HEK293 (cell line): ENCODE measurements at regions not wholly inside any gene's neighbourhood (a gene's known extent, or its start where the extent isn't known, plus 50 kb on each side); places are given as distances from the start of the nearest gene placed in this dataset.

ENCODE experiments used
- CTCF ChIA-PET: fragments of 350-600 bp; formaldehyde crosslinking; extraction: SDS; loops from one replicate; lab custom pipeline; 2021; ENCODE audit warnings: antibody characterized with exemption; lab: Yijun Ruan, JAX
- POLR2A ChIA-PET: fragments of 300-600 bp; formaldehyde crosslinking; extraction: SDS; loops from one replicate; lab custom pipeline; 2020; ENCODE audit warnings: antibody characterized with exemption, inconsistent platforms; lab: Yijun Ruan, JAX
- H3K27ac ChIP-seq: fragments of 200-500 bp; sonication (Bioruptor generic); 2 replicates; pipeline ENCODE4 v1.5.1; 2014; ENCODE audit warnings: low read depth, low read length, control low read depth, inconsistent platforms; ENCODE audit errors: extremely low read depth
- H3K36me3 ChIP-seq, 2 experiments: fragments of 200-500 bp in 1 of 2; sonication (Bioruptor generic) in 1 of 2; 1 replicate in 1 of 2; 2 replicates in 1 of 2; pipeline ENCODE4 v1.5.1; 2014 to 2017; ENCODE audit warnings: inconsistent platforms in 2 of 2, low read length in 2 of 2; ENCODE audit not compliant: control insufficient read depth in 2 of 2, insufficient read depth in 1 of 2
- H3K4me1 ChIP-seq: fragments of 200-500 bp; sonication (Bioruptor generic); 2 replicates; pipeline ENCODE4 v1.5.1; 2014; ENCODE audit warnings: mild to moderate bottlenecking, low read length, inconsistent platforms; ENCODE audit not compliant: control insufficient read depth, insufficient read depth
- H3K4me3 ChIP-seq: 2 replicates; pipeline ENCODE4 v1.5.1; 2011; ENCODE audit warnings: low read depth, mild to moderate bottlenecking, control low read depth, low read length, moderate library complexity
- H3K9me3 ChIP-seq: fragments of 200-500 bp; sonication (Bioruptor generic); 2 replicates; pipeline ENCODE4 v1.5.1; 2014; ENCODE audit warnings: low read depth, low read length, inconsistent platforms; ENCODE audit not compliant: control insufficient read depth, insufficient read depth
- BCL11A ChIP-seq: fragments of 450-650 bp; formaldehyde crosslinking; IDR thresholded peaks from 2 replicates; pipeline ENCODE4 v1.5.1; 2016; ENCODE audit warnings: low read depth, missing biosample characterization, missing genetic modification characterization
- PRDM1 ChIP-seq: fragments of 450-650 bp; formaldehyde crosslinking; IDR thresholded peaks from 2 replicates; pipeline ENCODE4; 2016; ENCODE audit warnings: missing biosample characterization, missing genetic modification characterization
- SP2 ChIP-seq: fragments of 450-650 bp; formaldehyde crosslinking; IDR thresholded peaks from 2 replicates; pipeline ENCODE4 v1.5.1; 2016; ENCODE audit warnings: missing biosample characterization, missing genetic modification characterization
- SP3 ChIP-seq: fragments of 450-650 bp; formaldehyde crosslinking; IDR thresholded peaks from 2 replicates; pipeline ENCODE4 v1.5.1; 2016; ENCODE audit warnings: missing biosample characterization, missing genetic modification characterization
- ZBTB17 ChIP-seq: fragments of 450-650 bp; formaldehyde crosslinking; IDR thresholded peaks from 2 replicates; pipeline ENCODE4 v1.5.1; 2016; ENCODE audit warnings: missing biosample characterization, missing genetic modification characterization
- ZBTB8A ChIP-seq: fragments of 450-650 bp; formaldehyde crosslinking; IDR thresholded peaks from 2 replicates; pipeline ENCODE4 v1.5.1; 2016; ENCODE audit warnings: missing biosample characterization, missing genetic modification characterization
- ZFP41 ChIP-seq: fragments of 450-650 bp; formaldehyde crosslinking; IDR thresholded peaks from 2 replicates; pipeline ENCODE4 v1.5.1; 2016; ENCODE audit warnings: missing biosample characterization, missing genetic modification characterization, borderline replicate concordance
- ZNF174 ChIP-seq: fragments of 450-650 bp; formaldehyde crosslinking; IDR thresholded peaks from 2 replicates; pipeline ENCODE4 v1.5.0; 2017; ENCODE audit warnings: missing biosample characterization, mild to moderate bottlenecking, missing genetic modification characterization
- ZNF391 ChIP-seq: fragments of 450-650 bp; formaldehyde crosslinking; IDR thresholded peaks from 2 replicates; pipeline ENCODE4 v1.5.1; 2016; ENCODE audit warnings: low read depth, missing biosample characterization, missing genetic modification characterization, borderline replicate concordance
- ZNF404 ChIP-seq: fragments of 450-650 bp; formaldehyde crosslinking; IDR thresholded peaks from 2 replicates; pipeline ENCODE4 v1.5.1; 2017; ENCODE audit warnings: missing biosample characterization, missing genetic modification characterization
- ZNF433 ChIP-seq: fragments of 450-650 bp; formaldehyde crosslinking; IDR thresholded peaks from 2 replicates; pipeline ENCODE4 v1.5.1; 2016; ENCODE audit warnings: missing biosample characterization, missing genetic modification characterization, low read depth
- ZNF501 ChIP-seq: fragments of 450-650 bp; formaldehyde crosslinking; IDR thresholded peaks from 2 replicates; pipeline ENCODE4 v1.5.1; 2016; ENCODE audit warnings: missing biosample characterization, missing genetic modification characterization
- ZNF560 ChIP-seq: fragments of 450-650 bp; formaldehyde crosslinking; IDR thresholded peaks from 2 replicates; pipeline ENCODE4 v1.5.1; 2017; ENCODE audit warnings: missing biosample characterization, missing genetic modification characterization, borderline replicate concordance
- ZNF677 ChIP-seq: fragments of 450-650 bp; IDR thresholded peaks from 2 replicates; pipeline ENCODE4 v1.5.0; 2018; ENCODE audit warnings: missing biosample characterization, mild to moderate bottlenecking, missing genetic modification characterization, moderate library complexity
- ZNF776 ChIP-seq: fragments of 450-650 bp; formaldehyde crosslinking; IDR thresholded peaks from 2 replicates; pipeline ENCODE4 v1.5.0; 2017; ENCODE audit warnings: missing biosample characterization, missing genetic modification characterization, borderline replicate concordance
- ZXDB ChIP-seq: fragments of 450-650 bp; formaldehyde crosslinking; IDR thresholded peaks from 2 replicates; pipeline ENCODE4 v1.5.1; 2016; ENCODE audit warnings: missing biosample characterization, missing genetic modification characterization
- TF ChIP-seq, protein P1 (sequence below): fragments of 450-650 bp; formaldehyde crosslinking; IDR thresholded peaks from 2 replicates; pipeline ENCODE4 v1.5.1; 2016; ENCODE audit warnings: missing biosample characterization, missing genetic modification characterization
- TF ChIP-seq, protein P2 (sequence below): fragments of 450-650 bp; formaldehyde crosslinking; IDR thresholded peaks from 2 replicates; pipeline ENCODE4 v1.5.1; 2016; ENCODE audit warnings: missing biosample characterization, missing genetic modification characterization
- TF ChIP-seq, protein P3 (sequence below): fragments of 450-650 bp; formaldehyde crosslinking; IDR thresholded peaks from 2 replicates; pipeline ENCODE4 v1.5.1; 2016; ENCODE audit warnings: missing biosample characterization, missing genetic modification characterization
- TF ChIP-seq, protein P4 (sequence below): IDR thresholded peaks from 2 replicates; pipeline ENCODE4 v1.6.1; 2011; ENCODE audit warnings: mild to moderate bottlenecking, low read depth, low read length, borderline replicate concordance

DNA sequence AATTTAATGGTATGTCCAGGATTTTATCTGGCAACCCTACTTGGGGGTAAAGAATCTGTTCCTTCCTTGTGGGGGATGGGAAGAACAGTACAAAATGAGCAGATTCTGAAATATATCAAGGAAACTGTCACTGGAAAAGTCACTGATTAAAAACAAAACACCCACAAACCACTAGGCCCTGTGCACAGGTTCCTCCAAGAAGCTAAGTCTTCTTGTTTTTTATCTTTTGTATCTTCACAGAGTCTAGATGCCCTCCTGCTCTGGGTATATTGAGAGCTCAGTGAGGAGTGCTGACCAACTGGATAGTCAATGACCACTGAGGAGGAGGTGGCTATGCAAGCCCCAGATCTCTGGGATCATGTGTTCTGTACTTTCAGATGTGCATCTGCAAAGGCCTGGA, 86.8 kb upstream of the ANKRD1 start:
- TF ChIP-seq ZNF433 (tag by site-specific recombination) (no peak), ZBTB8A (tag by site-specific recombination) (no peak), ZNF391 (tag by site-specific recombination) (no peak), ZNF560 (tag by site-specific recombination) (no peak), BCL11A (tag by site-specific recombination) (no peak)
- TF ChIP-seq, protein P1, sequence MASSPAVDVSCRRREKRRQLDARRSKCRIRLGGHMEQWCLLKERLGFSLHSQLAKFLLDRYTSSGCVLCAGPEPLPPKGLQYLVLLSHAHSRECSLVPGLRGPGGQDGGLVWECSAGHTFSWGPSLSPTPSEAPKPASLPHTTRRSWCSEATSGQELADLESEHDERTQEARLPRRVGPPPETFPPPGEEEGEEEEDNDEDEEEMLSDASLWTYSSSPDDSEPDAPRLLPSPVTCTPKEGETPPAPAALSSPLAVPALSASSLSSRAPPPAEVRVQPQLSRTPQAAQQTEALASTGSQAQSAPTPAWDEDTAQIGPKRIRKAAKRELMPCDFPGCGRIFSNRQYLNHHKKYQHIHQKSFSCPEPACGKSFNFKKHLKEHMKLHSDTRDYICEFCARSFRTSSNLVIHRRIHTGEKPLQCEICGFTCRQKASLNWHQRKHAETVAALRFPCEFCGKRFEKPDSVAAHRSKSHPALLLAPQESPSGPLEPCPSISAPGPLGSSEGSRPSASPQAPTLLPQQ (tag by site-specific recombination) = no peak
- TF ChIP-seq, protein P2, sequence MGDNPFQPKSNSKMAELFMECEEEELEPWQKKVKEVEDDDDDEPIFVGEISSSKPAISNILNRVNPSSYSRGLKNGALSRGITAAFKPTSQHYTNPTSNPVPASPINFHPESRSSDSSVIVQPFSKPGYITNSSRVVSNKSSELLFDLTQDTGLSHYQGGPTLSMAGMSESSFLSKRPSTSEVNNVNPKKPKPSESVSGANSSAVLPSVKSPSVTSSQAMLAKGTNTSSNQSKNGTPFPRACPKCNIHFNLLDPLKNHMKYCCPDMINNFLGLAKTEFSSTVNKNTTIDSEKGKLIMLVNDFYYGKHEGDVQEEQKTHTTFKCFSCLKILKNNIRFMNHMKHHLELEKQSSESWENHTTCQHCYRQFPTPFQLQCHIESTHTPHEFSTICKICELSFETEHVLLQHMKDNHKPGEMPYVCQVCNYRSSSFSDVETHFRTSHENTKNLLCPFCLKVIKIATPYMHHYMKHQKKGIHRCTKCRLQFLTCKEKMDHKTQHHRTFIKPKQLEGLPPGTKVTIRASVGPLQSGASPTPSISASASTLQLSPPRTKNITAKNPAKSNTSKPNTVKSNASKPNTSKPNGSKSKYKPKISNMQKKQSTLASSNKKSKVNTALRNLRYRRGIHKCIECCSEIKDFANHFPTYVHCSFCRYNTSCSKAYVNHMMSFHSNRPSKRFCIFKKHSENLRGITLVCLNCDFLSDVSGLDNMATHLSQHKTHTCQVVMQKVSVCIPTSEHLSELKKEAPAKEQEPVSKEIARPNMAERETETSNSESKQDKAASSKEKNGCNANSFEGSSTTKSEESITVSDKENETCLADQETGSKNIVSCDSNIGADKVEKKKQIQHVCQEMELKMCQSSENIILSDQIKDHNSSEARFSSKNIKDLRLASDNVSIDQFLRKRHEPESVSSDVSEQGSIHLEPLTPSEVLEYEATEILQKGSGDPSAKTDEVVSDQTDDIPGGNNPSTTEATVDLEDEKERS (tag by site-specific recombination) = no peak
- TF ChIP-seq, protein P3, sequence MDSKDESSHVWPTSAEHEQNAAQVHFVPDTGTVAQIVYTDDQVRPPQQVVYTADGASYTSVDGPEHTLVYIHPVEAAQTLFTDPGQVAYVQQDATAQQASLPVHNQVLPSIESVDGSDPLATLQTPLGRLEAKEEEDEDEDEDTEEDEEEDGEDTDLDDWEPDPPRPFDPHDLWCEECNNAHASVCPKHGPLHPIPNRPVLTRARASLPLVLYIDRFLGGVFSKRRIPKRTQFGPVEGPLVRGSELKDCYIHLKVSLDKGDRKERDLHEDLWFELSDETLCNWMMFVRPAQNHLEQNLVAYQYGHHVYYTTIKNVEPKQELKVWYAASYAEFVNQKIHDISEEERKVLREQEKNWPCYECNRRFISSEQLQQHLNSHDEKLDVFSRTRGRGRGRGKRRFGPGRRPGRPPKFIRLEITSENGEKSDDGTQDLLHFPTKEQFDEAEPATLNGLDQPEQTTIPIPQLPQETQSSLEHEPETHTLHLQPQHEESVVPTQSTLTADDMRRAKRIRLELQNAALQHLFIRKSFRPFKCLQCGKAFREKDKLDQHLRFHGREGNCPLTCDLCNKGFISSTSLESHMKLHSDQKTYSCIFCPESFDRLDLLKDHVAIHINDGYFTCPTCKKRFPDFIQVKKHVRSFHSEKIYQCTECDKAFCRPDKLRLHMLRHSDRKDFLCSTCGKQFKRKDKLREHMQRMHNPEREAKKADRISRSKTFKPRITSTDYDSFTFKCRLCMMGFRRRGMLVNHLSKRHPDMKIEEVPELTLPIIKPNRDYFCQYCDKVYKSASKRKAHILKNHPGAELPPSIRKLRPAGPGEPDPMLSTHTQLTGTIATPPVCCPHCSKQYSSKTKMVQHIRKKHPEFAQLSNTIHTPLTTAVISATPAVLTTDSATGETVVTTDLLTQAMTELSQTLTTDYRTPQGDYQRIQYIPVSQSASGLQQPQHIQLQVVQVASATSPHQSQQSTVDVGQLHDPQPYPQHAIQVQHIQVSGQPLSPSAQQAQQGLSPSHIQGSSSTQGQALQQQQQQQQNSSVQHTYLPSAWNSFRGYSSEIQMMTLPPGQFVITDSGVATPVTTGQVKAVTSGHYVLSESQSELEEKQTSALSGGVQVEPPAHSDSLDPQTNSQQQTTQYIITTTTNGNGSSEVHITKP = no peak
- TF ChIP-seq, all 188 proteins: peak for 0
- H3K4me1 ChIP-seq = no peaks in the 10 kb centered on the region
- no peaks in the 10 kb centered on the region for H3K9me3 ChIP-seq
- POLR2A ChIA-PET = interaction anchor here (0.6 kb wide), 1 partner anchor 243 kb away, joined by 4 read pairs; no protein-coding TSS in a partner anchor
- H3K4me3 ChIP-seq = no peak overlapping the region
- H3K27ac ChIP-seq = no peak overlapping the region
- H3K36me3 ChIP-seq = no peaks in the 10 kb centered on the region
- CTCF ChIA-PET = interaction anchor here (0.5 to 4.1 kb wide), 8 partner anchors 12 to 290 kb away, joined by 3 to 87 read pairs (median 5); no protein-coding TSS in a partner anchor

DNA sequence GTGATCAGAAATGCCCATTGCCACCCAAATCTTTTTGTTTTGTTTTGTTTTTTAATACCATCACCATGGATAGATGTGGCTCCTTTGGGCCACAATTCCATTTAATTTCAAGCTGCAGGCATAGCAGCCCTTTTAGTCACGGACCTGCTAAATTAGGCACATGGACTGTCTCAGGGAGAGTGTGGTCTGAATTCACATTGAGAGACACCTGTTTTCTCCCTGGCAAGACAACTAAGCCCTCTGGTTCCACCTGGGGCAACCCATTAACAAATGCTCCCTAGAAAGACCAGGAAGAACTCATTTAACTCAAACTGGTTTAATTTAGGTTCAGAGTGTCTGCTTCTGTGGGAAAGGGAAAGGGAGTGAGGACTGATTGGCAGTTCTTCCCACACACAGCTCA, 88.2 kb upstream of the ANKRD1 start:
- H3K9me3 ChIP-seq = no peaks in the 10 kb centered on the region
- no peak overlapping the region for H3K4me3 ChIP-seq
- H3K27ac ChIP-seq = no peak overlapping the region
- no peak for TF ChIP-seq ZNF404
- TF ChIP-seq ZFP41 (tag by site-specific recombination) = no peak
- TF ChIP-seq SP2 (tag by site-specific recombination) = no peak
- no peak for TF ChIP-seq ZNF174 (tag by site-specific recombination)
- no peak for TF ChIP-seq ZNF501 (tag by site-specific recombination)
- H3K36me3 ChIP-seq = no peaks in the 10 kb centered on the region
- H3K4me1 ChIP-seq = no peaks in the 10 kb centered on the region
- ChIA-PET POLR2A (interaction anchor here (0.8 kb wide), 1 partner anchor 79 kb away, joined by 3 read pairs; no protein-coding TSS in a partner anchor), CTCF (interaction anchor here (1.4 to 2.9 kb wide), 2 partner anchors 241 to 243 kb away, joined by 3 to 14 read pairs; no protein-coding TSS in a partner anchor)

DNA sequence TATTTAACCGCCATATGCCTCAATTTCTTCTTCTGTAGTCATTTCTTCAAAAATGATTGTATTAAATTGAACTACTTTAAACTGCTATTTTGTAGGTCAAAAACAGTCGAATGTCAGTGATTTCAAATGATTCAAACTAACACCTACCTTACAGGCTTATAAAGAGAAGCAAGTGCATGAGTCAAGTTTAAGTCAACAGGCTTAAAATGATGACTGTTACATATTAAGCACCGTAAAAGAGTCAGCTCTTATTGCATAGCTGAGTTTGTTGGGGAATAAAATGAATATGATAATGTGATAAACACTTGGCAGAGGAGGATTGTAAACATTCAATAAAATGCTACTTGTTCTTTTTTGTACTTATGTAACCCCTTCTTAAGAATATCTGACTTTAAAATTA, 90.1 kb upstream of the ANKRD1 start:
- Histone ChIP-seq H3K36me3 (no peaks in the 10 kb centered on the region), H3K27ac (no peak overlapping the region), H3K4me3 (no peak overlapping the region), H3K9me3 (no peaks in the 10 kb centered on the region), H3K4me1 (no peaks in the 10 kb centered on the region)
- ChIA-PET CTCF (interaction anchor here (0.6 to 2.9 kb wide), 5 partner anchors 10 to 244 kb away, joined by 3 to 14 read pairs (median 4); no protein-coding TSS in a partner anchor), POLR2A (no interaction called here)
- TF ChIP-seq PRDM1 (tag by site-specific recombination) (no peak), ZNF776 (tag by site-specific recombination) (no peak), ZXDB (tag by site-specific recombination) (no peak), ZNF391 (tag by site-specific recombination) (no peak), ZNF677 (tag by site-specific recombination) (no peak), ZBTB17 (no peak), SP3 (no peak)
- TF ChIP-seq, protein P4, sequence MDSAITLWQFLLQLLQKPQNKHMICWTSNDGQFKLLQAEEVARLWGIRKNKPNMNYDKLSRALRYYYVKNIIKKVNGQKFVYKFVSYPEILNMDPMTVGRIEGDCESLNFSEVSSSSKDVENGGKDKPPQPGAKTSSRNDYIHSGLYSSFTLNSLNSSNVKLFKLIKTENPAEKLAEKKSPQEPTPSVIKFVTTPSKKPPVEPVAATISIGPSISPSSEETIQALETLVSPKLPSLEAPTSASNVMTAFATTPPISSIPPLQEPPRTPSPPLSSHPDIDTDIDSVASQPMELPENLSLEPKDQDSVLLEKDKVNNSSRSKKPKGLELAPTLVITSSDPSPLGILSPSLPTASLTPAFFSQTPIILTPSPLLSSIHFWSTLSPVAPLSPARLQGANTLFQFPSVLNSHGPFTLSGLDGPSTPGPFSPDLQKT = no peak
